HUES48 (cell line): ENCODE measurements at regions not wholly inside any gene's neighbourhood (a gene's known extent, or its start where the extent isn't known, plus 50 kb on each side); places are given as distances from the start of the nearest gene placed in this dataset.

Source experiments
- H3K27ac ChIP-seq: one replicate; pipeline ENCODE4 v1.7.0; 2013; ENCODE audit warnings: low read depth, low read length, inconsistent platforms
- H3K27me3 ChIP-seq: 2 replicates; pipeline ENCODE4 v1.6.1; 2013; ENCODE audit warnings: mild to moderate bottlenecking, low read length; ENCODE audit not compliant: control insufficient read depth, insufficient read depth
- H3K36me3 ChIP-seq: 2 replicates; pipeline ENCODE4 v1.6.1; 2013; ENCODE audit warnings: low read length; ENCODE audit not compliant: control insufficient read depth, insufficient read depth
- H3K4me1 ChIP-seq: 2 replicates; pipeline ENCODE4 v1.6.1; 2013; ENCODE audit warnings: mild to moderate bottlenecking, low read length; ENCODE audit not compliant: control insufficient read depth, insufficient read depth
- H3K4me3 ChIP-seq: 2 replicates; pipeline ENCODE4 v1.5.1; 2013; ENCODE audit warnings: mild to moderate bottlenecking, low read depth, low read length
- H3K9ac ChIP-seq: 2 replicates; pipeline ENCODE4 v1.6.1; 2013; ENCODE audit warnings: mild to moderate bottlenecking, low read depth, low read length, moderate library complexity
- H3K9me3 ChIP-seq: 2 replicates; pipeline ENCODE4 v1.6.1; 2013; ENCODE audit warnings: low read length; ENCODE audit not compliant: control insufficient read depth, insufficient read depth

DNA sequence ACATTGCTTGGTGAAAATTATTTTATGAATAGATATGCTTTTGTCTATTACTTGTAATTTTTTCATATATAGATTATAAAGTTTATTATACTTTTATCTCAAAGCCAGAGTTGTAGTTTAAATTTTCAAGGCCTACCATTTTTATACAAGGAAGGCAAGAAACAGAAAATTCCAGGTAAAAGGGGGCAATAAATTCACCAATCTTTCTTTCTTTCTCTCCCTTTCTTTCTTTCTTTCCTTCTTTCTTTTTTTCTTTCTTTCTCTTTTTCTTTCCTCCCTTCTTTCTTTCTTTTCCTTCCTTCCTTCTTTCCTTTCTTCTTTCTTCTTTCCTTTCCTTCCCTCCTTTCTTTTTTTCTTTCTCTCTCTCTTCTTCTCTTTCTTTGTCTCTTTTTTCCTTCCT, 529.4 kb downstream of the PCDH17 start:
- Histone ChIP-seq H3K36me3 (no peaks in the 10 kb centered on the region), H3K4me3 (no peak overlapping the region), H3K9me3 (no peaks in the 10 kb centered on the region), H3K27me3 (no peaks in the 10 kb centered on the region), H3K4me1 (no peaks in the 10 kb centered on the region), H3K27ac (no peak overlapping the region), H3K9ac (no peak overlapping the region)

GRCh38 chr13:58165617-58166016, 534.1 kb downstream of the PCDH17 start:
- no peak overlapping the region for H3K27ac ChIP-seq
- H3K36me3 ChIP-seq, result no peaks in the 10 kb centered on the region
- H3K9me3 ChIP-seq, result no peaks in the 10 kb centered on the region
- no peak overlapping the region for H3K9ac ChIP-seq
- no peak overlapping the region for H3K4me3 ChIP-seq
- no peaks in the 10 kb centered on the region for H3K27me3 ChIP-seq
- H3K4me1 ChIP-seq, result peaks cover 6% of the 10 kb centered on the region

DNA sequence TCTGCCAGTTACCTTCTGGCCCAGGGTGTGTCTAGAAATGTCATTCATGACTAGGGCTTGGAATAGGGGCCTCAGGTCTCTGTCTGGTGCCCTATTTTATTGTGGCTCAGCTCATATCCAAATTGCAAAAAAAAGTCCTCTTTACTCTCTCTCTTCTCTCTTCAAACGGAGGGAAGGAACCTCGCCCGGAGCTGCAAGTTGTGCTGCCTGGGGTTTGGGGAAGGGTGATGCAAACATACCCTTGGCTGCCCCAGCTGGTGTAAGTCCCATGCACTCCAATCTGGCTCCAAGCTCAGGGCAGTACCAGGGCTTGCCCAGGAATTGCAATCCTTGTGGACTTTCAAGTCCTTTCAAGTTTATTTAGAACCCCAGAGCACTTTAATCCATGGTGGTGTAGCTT, 549.6 kb downstream of the PCDH17 start:
- Histone ChIP-seq H3K27ac (no peak overlapping the region), H3K9me3 (no peaks in the 10 kb centered on the region), H3K4me1 (no peaks in the 10 kb centered on the region), H3K36me3 (no peaks in the 10 kb centered on the region), H3K4me3 (no peak overlapping the region), H3K27me3 (no peaks in the 10 kb centered on the region), H3K9ac (no peak overlapping the region)

DNA sequence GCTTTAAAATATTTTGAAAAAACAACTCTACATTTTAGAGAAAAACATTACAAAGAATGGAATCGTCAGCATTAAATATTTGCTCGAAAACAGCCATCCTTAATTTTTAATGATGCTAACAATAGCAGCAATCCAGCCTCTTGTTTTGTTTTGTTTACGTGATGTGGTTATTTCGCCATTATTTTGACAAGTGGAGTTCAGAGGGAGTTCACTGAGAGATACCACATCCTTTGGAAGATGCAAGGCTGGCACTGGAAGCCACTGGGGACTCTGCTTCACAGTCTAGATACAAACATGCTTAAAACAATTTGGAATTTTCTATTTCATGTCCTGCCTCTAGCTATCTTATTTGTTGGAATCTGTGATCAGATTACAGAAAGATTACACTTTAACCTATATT, 556.3 kb downstream of the PCDH17 start:
- H3K27ac ChIP-seq, result no peak overlapping the region
- no peaks in the 10 kb centered on the region for H3K9me3 ChIP-seq
- H3K27me3 ChIP-seq, result no peaks in the 10 kb centered on the region
- H3K9ac ChIP-seq, result no peak overlapping the region
- H3K4me1 ChIP-seq, result no peaks in the 10 kb centered on the region
- no peak overlapping the region for H3K4me3 ChIP-seq
- no peaks in the 10 kb centered on the region for H3K36me3 ChIP-seq

GRCh38 chr13:58190577-58190976, 559.0 kb downstream of the PCDH17 start:
- H3K27me3 ChIP-seq, result no peaks in the 10 kb centered on the region
- no peak overlapping the region for H3K4me3 ChIP-seq
- H3K36me3 ChIP-seq, result no peaks in the 10 kb centered on the region
- no peak overlapping the region for H3K27ac ChIP-seq
- H3K9me3 ChIP-seq, result no peaks in the 10 kb centered on the region
- no peaks in the 10 kb centered on the region for H3K4me1 ChIP-seq
- no peak overlapping the region for H3K9ac ChIP-seq

DNA sequence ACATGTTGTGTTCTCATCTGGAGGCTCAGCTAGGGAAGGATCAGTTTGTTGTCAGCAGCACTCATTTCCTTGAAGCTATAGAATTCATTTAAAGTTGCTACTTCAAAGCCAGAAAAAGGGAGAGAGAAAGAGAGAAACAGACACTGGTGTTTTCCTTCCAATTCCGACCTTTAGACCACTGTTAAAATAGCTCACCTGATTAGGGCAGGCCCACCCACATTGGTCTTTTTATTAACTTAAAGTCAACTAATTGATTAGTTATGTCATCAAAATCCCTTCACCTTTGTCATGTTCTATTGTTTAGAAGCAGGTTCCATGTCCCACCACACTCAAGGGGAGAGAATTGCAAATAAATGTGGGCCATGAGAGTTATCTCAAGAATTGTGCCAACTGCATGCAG, 560.2 kb downstream of the PCDH17 start:
- Histone ChIP-seq H3K27ac (no peak overlapping the region), H3K27me3 (no peaks in the 10 kb centered on the region), H3K9me3 (no peaks in the 10 kb centered on the region), H3K4me3 (no peak overlapping the region), H3K4me1 (no peaks in the 10 kb centered on the region), H3K36me3 (no peaks in the 10 kb centered on the region), H3K9ac (no peak overlapping the region)

- Histone ChIP-seq H3K27ac (no peak overlapping the region), H3K36me3 (no peaks in the 10 kb centered on the region), H3K9ac (no peak overlapping the region), H3K4me1 (no peaks in the 10 kb centered on the region), H3K9me3 (no peaks in the 10 kb centered on the region), H3K4me3 (no peak overlapping the region), H3K27me3 (no peaks in the 10 kb centered on the region)
These were observed 570.6 kb downstream of the PCDH17 start for GRCh38 chr13:58202099-58202498.

GRCh38 chr13:58207501-58207900, 576.0 kb downstream of the PCDH17 start:
- H3K9ac ChIP-seq, result no peak overlapping the region
- H3K9me3 ChIP-seq, result no peaks in the 10 kb centered on the region
- H3K27ac ChIP-seq, result no peak overlapping the region
- H3K4me3 ChIP-seq, result no peak overlapping the region
- H3K36me3 ChIP-seq, result no peaks in the 10 kb centered on the region
- no peaks in the 10 kb centered on the region for H3K27me3 ChIP-seq
- H3K4me1 ChIP-seq, result no peaks in the 10 kb centered on the region

DNA sequence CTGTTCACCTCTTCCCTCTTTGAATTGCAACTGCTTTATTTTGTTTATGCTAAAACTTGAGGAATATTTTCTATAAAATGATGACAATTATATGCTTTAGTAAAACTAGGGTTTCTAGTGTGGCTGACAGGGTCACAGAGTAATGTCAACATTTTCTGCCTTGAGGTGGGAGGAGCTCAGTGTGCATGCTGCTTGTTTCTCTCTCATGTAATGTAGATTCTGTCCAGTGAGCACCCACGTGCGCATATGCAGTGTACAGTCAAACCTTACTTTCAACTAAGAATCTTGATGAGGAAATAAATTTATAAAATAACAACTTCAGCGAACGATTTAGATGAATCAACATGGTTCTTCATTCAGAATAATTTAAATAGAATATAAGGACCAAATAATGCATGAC, 603.9 kb downstream of the PCDH17 start:
- Histone ChIP-seq H3K36me3 (no peaks in the 10 kb centered on the region), H3K9ac (no peak overlapping the region), H3K9me3 (no peaks in the 10 kb centered on the region), H3K4me1 (no peaks in the 10 kb centered on the region), H3K4me3 (no peak overlapping the region), H3K27me3 (no peaks in the 10 kb centered on the region), H3K27ac (no peak overlapping the region)

DNA sequence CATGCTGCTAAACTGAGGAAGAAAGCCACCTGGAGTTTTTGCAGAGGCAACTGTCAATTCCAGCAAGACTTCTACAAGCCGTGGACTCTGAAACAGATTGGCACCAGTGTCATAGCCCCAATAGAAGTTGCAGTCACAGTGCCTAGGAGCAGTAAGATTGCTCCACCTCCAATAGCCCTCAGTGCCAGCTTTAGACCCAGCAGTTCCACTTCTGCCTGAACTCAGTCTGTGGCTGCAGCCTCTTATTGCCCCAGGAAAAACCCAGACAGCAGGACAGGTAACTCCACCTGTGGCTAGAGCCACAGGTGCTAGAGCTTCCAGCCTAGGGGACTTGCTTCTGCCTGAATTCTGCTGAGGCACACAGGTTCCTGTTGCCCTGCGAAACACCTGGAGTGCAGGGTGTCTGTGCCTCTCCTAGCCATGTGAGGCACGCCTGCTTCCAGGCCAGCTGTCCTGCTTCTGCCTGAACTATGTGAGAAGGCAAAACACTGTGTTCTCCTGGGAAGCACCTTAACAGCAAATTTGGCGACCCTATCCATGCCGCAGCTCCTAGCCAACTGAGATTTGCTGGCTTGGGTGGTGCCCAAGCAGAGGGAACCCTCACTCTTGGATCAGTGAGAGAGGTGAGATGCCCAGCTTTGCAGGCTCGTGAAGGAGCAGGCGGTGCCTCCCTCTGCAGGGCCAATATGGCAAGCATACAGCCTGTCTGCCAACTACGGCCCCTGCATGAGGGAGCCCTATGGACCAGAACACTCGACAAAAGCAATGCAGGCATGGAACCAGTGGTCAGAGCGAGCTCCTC, 607.6 kb downstream of the PCDH17 start:
- no peaks in the 10 kb centered on the region for H3K36me3 ChIP-seq
- no peak overlapping the region for H3K27ac ChIP-seq
- no peaks in the 10 kb centered on the region for H3K27me3 ChIP-seq
- no peaks in the 10 kb centered on the region for H3K9me3 ChIP-seq
- H3K4me3 ChIP-seq, result no peak overlapping the region
- no peaks in the 10 kb centered on the region for H3K4me1 ChIP-seq
- H3K9ac ChIP-seq, result no peak overlapping the region

DNA sequence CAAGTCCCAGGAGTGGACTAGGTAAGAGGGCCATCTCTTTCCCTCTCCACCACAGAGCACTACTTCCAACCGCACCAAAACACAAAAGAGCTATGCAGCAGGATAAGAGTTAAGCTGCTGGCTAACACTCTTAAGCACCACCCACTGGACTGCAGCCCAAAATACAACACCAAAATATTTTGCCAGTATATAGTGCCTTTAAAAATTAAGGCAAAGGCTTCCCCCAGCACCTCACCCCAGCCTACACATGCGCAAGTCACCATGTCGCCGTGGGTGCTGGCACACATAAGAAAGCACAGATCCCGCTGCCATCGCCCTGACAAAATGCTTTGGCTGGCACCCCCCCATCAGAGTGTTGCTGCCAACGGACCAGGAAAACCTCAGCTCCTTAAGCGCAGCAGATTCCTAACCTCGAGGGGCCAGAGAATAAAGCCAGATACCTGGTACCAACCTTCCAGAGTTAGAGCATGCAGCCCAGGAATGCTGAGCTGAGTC, 608.3 kb downstream of the PCDH17 start:
- H3K4me1 ChIP-seq, result no peaks in the 10 kb centered on the region
- no peaks in the 10 kb centered on the region for H3K27me3 ChIP-seq
- no peak overlapping the region for H3K4me3 ChIP-seq
- H3K27ac ChIP-seq, result no peak overlapping the region
- H3K36me3 ChIP-seq, result no peaks in the 10 kb centered on the region
- no peak overlapping the region for H3K9ac ChIP-seq
- H3K9me3 ChIP-seq, result no peaks in the 10 kb centered on the region
